Mesenchymal stem cell (in vitro differentiated cells and primary cell): ENCODE measurements at regions not wholly inside any gene's neighbourhood (a gene's known extent, or its start where the extent isn't known, plus 50 kb on each side); places are given as distances from the start of the nearest gene placed in this dataset.

Source experiments
- DNase-seq: peaks from one replicate; pipeline ENCODE4 v3.0.0-alpha.2; 2013
- H2AFZ ChIP-seq: one replicate; pipeline ENCODE4 v1.6.1; 2013; ENCODE audit warnings: low read depth, mild to moderate bottlenecking, control low read depth, inconsistent platforms, low read length, moderate library complexity
- H2AK5ac ChIP-seq: 2 replicates; pipeline ENCODE4 v1.6.1; 2013; ENCODE audit warnings: low read length, moderate library complexity, mild to moderate bottlenecking, inconsistent platforms; ENCODE audit not compliant: severe bottlenecking
- H2BK120ac ChIP-seq: one replicate; pipeline ENCODE4 v1.6.1; 2013; ENCODE audit warnings: low read depth, mild to moderate bottlenecking, inconsistent platforms, low read length, moderate library complexity
- H2BK12ac ChIP-seq, 2 experiments: one replicate each; pipeline ENCODE4 v1.6.1; 2013; ENCODE audit warnings: inconsistent platforms in 2 of 2, low read length in 2 of 2, mild to moderate bottlenecking in 2 of 2, moderate library complexity in 2 of 2, control low read depth in 1 of 2
- H2BK15ac ChIP-seq: one replicate; pipeline ENCODE4 v1.6.1; 2013; ENCODE audit warnings: mild to moderate bottlenecking, low read depth, inconsistent platforms; ENCODE audit not compliant: poor library complexity, severe bottlenecking
- H2BK5ac ChIP-seq: 2 replicates; pipeline ENCODE4 v1.6.1; 2013; ENCODE audit warnings: low read depth, mild to moderate bottlenecking, low read length, control low read depth, inconsistent platforms; ENCODE audit not compliant: poor library complexity, severe bottlenecking
- H3K14ac ChIP-seq, 2 experiments: one replicate each; pipeline ENCODE4 v1.6.1; 2013; ENCODE audit warnings: inconsistent platforms in 2 of 2, low read length in 2 of 2, control low read depth in 1 of 2, mild to moderate bottlenecking in 1 of 2, moderate library complexity in 1 of 2
- H3K18ac ChIP-seq, 2 experiments: one replicate each; pipeline ENCODE4 v1.6.1; 2013; ENCODE audit warnings: inconsistent platforms in 2 of 2, low read length in 2 of 2, control low read depth in 1 of 2, low read depth in 1 of 2, mild to moderate bottlenecking in 1 of 2
- H3K23ac ChIP-seq, 2 experiments: one replicate each; pipeline ENCODE4 v1.6.1; 2013; ENCODE audit warnings: inconsistent platforms in 2 of 2, low read length in 2 of 2, mild to moderate bottlenecking in 2 of 2, moderate library complexity in 2 of 2, control low read depth in 1 of 2
- H3K27ac ChIP-seq: 2 replicates; pipeline ENCODE4 v1.5.1; 2013; ENCODE audit warnings: mild to moderate bottlenecking, moderate library complexity, low read length, control low read depth, inconsistent platforms; ENCODE audit not compliant: poor library complexity, severe bottlenecking
- H3K27me3 ChIP-seq, 2 experiments: 2 replicates each; pipeline versions ENCODE4 v1.6.1 to v1.7.0; 2013; ENCODE audit warnings: low read length in 2 of 2, mild to moderate bottlenecking in 2 of 2, moderate library complexity in 2 of 2, control low read depth in 1 of 2, inconsistent platforms in 1 of 2; ENCODE audit not compliant: control insufficient read depth in 1 of 2, insufficient read depth in 1 of 2
- H3K36me3 ChIP-seq, 2 experiments: 2 replicates each; pipeline versions ENCODE4 v1.6.1 to v1.7.0; 2013; ENCODE audit warnings: low read length in 2 of 2, control low read depth in 1 of 2, inconsistent platforms in 1 of 2, low read depth in 1 of 2, mild to moderate bottlenecking in 1 of 2; ENCODE audit not compliant: insufficient read depth in 2 of 2, control insufficient read depth in 1 of 2
- H3K4ac ChIP-seq, 2 experiments: one replicate each; pipeline ENCODE4 v1.6.1; 2013; ENCODE audit warnings: inconsistent platforms in 2 of 2, low read length in 2 of 2, mild to moderate bottlenecking in 2 of 2, moderate library complexity in 2 of 2, control low read depth in 1 of 2, low read depth in 1 of 2
- H3K4me1 ChIP-seq: 2 replicates; pipeline ENCODE4 v1.6.1; 2013; ENCODE audit warnings: low read depth, low read length, control low read depth; ENCODE audit not compliant: control insufficient read depth, insufficient read depth
- H3K4me2 ChIP-seq: 2 replicates; pipeline ENCODE4 v1.6.1; 2013; ENCODE audit warnings: low read length, mild to moderate bottlenecking, inconsistent platforms; ENCODE audit not compliant: poor library complexity, severe bottlenecking
- H3K4me3 ChIP-seq, 2 experiments: 2 replicates each; pipeline versions ENCODE4 v1.5.1 to v1.7.0; 2013; ENCODE audit warnings: low read length in 2 of 2, mild to moderate bottlenecking in 2 of 2, control low read depth in 1 of 2, low read depth in 1 of 2; ENCODE audit not compliant: insufficient read depth in 1 of 2
- H3K79me1 ChIP-seq: replicated peaks from 2 replicates; pipeline ENCODE4 v1.6.1; 2013; ENCODE audit warnings: mild to moderate bottlenecking, control low read depth, low read length, inconsistent platforms; ENCODE audit not compliant: poor library complexity, severe bottlenecking
- H3K9ac ChIP-seq: 2 replicates; pipeline ENCODE4 v1.7.0; 2013; ENCODE audit warnings: mild to moderate bottlenecking, low read length, moderate library complexity
- H3K9me3 ChIP-seq: 2 replicates; pipeline ENCODE4 v1.7.0; 2013; ENCODE audit warnings: mild to moderate bottlenecking, low read length; ENCODE audit not compliant: control insufficient read depth
- H4K8ac ChIP-seq: one replicate; pipeline ENCODE4 v1.6.1; 2013; ENCODE audit warnings: inconsistent platforms, mild to moderate bottlenecking, low read length, moderate library complexity
- H4K91ac ChIP-seq: one replicate; pipeline ENCODE4 v1.6.1; 2013; ENCODE audit warnings: mild to moderate bottlenecking, low read length, inconsistent platforms
- WGBS: methylation state at CpG from one replicate; pipeline ENCODE4 v1.1.7; 2013; ENCODE audit warnings: mixed read lengths; 5-methylcytosine and 5-hydroxymethylcytosine counted together

GRCh38 chr6:19050765-19051164, 663.6 kb downstream of the RNF144B start:
- Histone ChIP-seq H3K14ac (no peak overlapping the region), H2BK5ac (no peak overlapping the region), H3K4me2 (no peak overlapping the region), H3K18ac (no peak overlapping the region), H3K36me3 (no peaks in the 10 kb centered on the region), H3K4ac (no peak overlapping the region), H2BK15ac (no peak overlapping the region), H3K23ac (no peak overlapping the region), H2AK5ac (no peak overlapping the region), H3K79me1 (no peaks in the 10 kb centered on the region), H3K9me3 (peaks cover 16% of the 10 kb centered on the region), H3K4me3 (no peak overlapping the region), H4K91ac (no peak overlapping the region), H3K4me1 (no peaks in the 10 kb centered on the region), H2BK12ac (no peak overlapping the region), H2AFZ (no peak overlapping the region), H3K27me3 (no peaks in the 10 kb centered on the region), H3K9ac (no peak overlapping the region), H4K8ac (no peak overlapping the region), H3K27ac (no peak overlapping the region), H2BK120ac (no peak overlapping the region)
- no peak for DNase-seq
- WGBS = 82% methylated on average over 3 of the region's 3 CpGs

- Histone ChIP-seq H3K9me3 (peaks cover 19% of the 10 kb centered on the region), H2AFZ (no peak overlapping the region), H3K23ac (no peak overlapping the region), H2BK5ac (no peak overlapping the region), H3K9ac (no peak overlapping the region), H3K27me3 (no peaks in the 10 kb centered on the region), H3K36me3 (no peaks in the 10 kb centered on the region), H2BK15ac (no peak overlapping the region), H3K18ac (no peak overlapping the region), H2BK12ac (no peak overlapping the region), H2AK5ac (no peak overlapping the region), H3K4ac (no peak overlapping the region), H3K4me3 (no peak overlapping the region), H4K8ac (no peak overlapping the region), H4K91ac (no peak overlapping the region), H3K4me1 (no peaks in the 10 kb centered on the region), H3K79me1 (no peaks in the 10 kb centered on the region), H2BK120ac (no peak overlapping the region), H3K4me2 (no peak overlapping the region), H3K27ac (no peak overlapping the region), H3K14ac (no peak overlapping the region)
- no peak for DNase-seq
- WGBS = no CpG with 5 or more reads among the region's 1 CpG
Observed at GRCh38 chr6:19052219-19052618, 665.1 kb downstream of the RNF144B start.

- H2BK12ac ChIP-seq = no peak overlapping the region
Observed at GRCh38 chr6:19059102-19059501, 672.0 kb downstream of the RNF144B start.

GRCh38 chr6:19067165-19067564, 680.0 kb downstream of the RNF144B start:
- Histone ChIP-seq H3K23ac (no peak overlapping the region), H2BK5ac (no peak overlapping the region), H4K8ac (no peak overlapping the region), H2AFZ (no peak overlapping the region), H3K36me3 (no peaks in the 10 kb centered on the region), H2BK15ac (no peak overlapping the region), H2BK120ac (no peak overlapping the region), H2BK12ac (no peak overlapping the region), H3K4me2 (no peak overlapping the region), H3K79me1 (no peaks in the 10 kb centered on the region), H3K18ac (no peak overlapping the region), H3K4me1 (no peaks in the 10 kb centered on the region), H3K9ac (no peak overlapping the region), H3K4ac (no peak overlapping the region), H3K27me3 (no peaks in the 10 kb centered on the region), H2AK5ac (no peak overlapping the region), H3K27ac (no peak overlapping the region), H3K4me3 (no peak overlapping the region), H3K9me3 (peaks cover 3% of the 10 kb centered on the region), H4K91ac (no peak overlapping the region), H3K14ac (no peak overlapping the region)
- 93% methylated on average over 3 of the region's 3 CpGs for WGBS
- DNase-seq = no peak

More at GRCh38 chr6:19059102-19059501, 672.0 kb downstream of the RNF144B start:
- H2AFZ ChIP-seq = no peak overlapping the region
- H3K27me3 ChIP-seq = no peaks in the 10 kb centered on the region
- DNase-seq = no peak
- H3K9me3 ChIP-seq = peaks cover 15% of the 10 kb centered on the region
- WGBS = 83% methylated on average over 3 of the region's 4 CpGs
- H4K91ac ChIP-seq = no peak overlapping the region
- H3K4me3 ChIP-seq = no peak overlapping the region
- H3K4ac ChIP-seq = no peak overlapping the region
- no peaks in the 10 kb centered on the region for H3K79me1 ChIP-seq
- no peak overlapping the region for H2BK15ac ChIP-seq
- no peak overlapping the region for H3K4me2 ChIP-seq
- H2AK5ac ChIP-seq = no peak overlapping the region
- no peak overlapping the region for H3K9ac ChIP-seq
- no peaks in the 10 kb centered on the region for H3K36me3 ChIP-seq
- H3K18ac ChIP-seq = no peak overlapping the region
- H3K14ac ChIP-seq = no peak overlapping the region
- H2BK5ac ChIP-seq = no peak overlapping the region
- no peak overlapping the region for H3K23ac ChIP-seq
- H2BK120ac ChIP-seq = no peak overlapping the region
- no peak overlapping the region for H4K8ac ChIP-seq
- H3K27ac ChIP-seq = no peak overlapping the region
- H3K4me1 ChIP-seq = no peaks in the 10 kb centered on the region
